MM.1S (cell line): ENCODE measurements at regions not wholly inside any gene's neighbourhood (a gene's known extent, or its start where the extent isn't known, plus 50 kb on each side); places are given as distances from the start of the nearest gene placed in this dataset.

Experiments
- DNase-seq: peaks from one replicate; pipeline ENCODE4 v3.0.0-alpha.2; 2015
- H2AFZ ChIP-seq: fragments of 300-600 bp; sonication (generic); 2 replicates; pipeline ENCODE4 v1.6.0; 2016; ENCODE audit warnings: antibody characterized with exemption, low read length
- H3F3A ChIP-seq: fragments of 300-600 bp; sonication (generic); 2 replicates; pipeline ENCODE4 v1.6.1; 2016; ENCODE audit warnings: mild to moderate bottlenecking, antibody characterized with exemption, low read length, moderate library complexity, mixed read lengths; ENCODE audit not compliant: insufficient read depth
- H3K27ac ChIP-seq: fragments of 300-600 bp; sonication (generic); 2 replicates; pipeline ENCODE4 v1.5.1; 2016; ENCODE audit warnings: mild to moderate bottlenecking, low read length
- H3K27me3 ChIP-seq: fragments of 300-600 bp; sonication (generic); replicated peaks from 2 replicates; pipeline ENCODE4 v1.6.0; 2016; ENCODE audit warnings: low read length; ENCODE audit not compliant: insufficient read depth
- H3K36me3 ChIP-seq: fragments of 300-600 bp; sonication (generic); replicated peaks from 2 replicates; pipeline ENCODE4 v1.6.1; 2016; ENCODE audit warnings: mild to moderate bottlenecking, low read length, mixed read lengths; ENCODE audit not compliant: insufficient read depth
- H3K4me1 ChIP-seq: fragments of 300-600 bp; sonication (generic); 2 replicates; pipeline ENCODE4 v1.6.1; 2016; ENCODE audit warnings: low read length, mixed read lengths
- H3K4me2 ChIP-seq: fragments of 300-600 bp; sonication (generic); 2 replicates; pipeline ENCODE4 v1.6.0; 2016; ENCODE audit warnings: low read depth, low read length
- H3K4me3 ChIP-seq: fragments of 300-600 bp; sonication (generic); 2 replicates; pipeline ENCODE4 v1.5.1; 2016; ENCODE audit warnings: low read length, mixed read lengths
- H3K79me2 ChIP-seq: fragments of 300-600 bp; sonication (generic); 2 replicates; pipeline ENCODE4 v1.6.1; 2016; ENCODE audit warnings: mixed run types, low read length, mixed read lengths
- H3K9ac ChIP-seq: fragments of 300-600 bp; sonication (generic); 2 replicates; pipeline ENCODE4 v1.6.1; 2016; ENCODE audit warnings: low read length, mixed read lengths
- H3K9me2 ChIP-seq: fragments of 300-600 bp; sonication (generic); replicated peaks from 2 replicates; pipeline ENCODE4 v1.6.1; 2016; ENCODE audit warnings: mild to moderate bottlenecking, low read length, mixed read lengths; ENCODE audit not compliant: insufficient read depth
- H3K9me3 ChIP-seq: fragments of 300-600 bp; sonication (generic); replicated peaks from 2 replicates; pipeline ENCODE4 v1.6.1; 2016; ENCODE audit warnings: mild to moderate bottlenecking, low read length, mixed read lengths; ENCODE audit not compliant: insufficient read depth
- H4K20me1 ChIP-seq: fragments of 300-600 bp; sonication (generic); 2 replicates; pipeline ENCODE4 v1.6.1; 2016; ENCODE audit warnings: mild to moderate bottlenecking, low read length, moderate library complexity, mixed read lengths; ENCODE audit not compliant: insufficient read depth
- CTCF ChIP-seq: fragments of 300-600 bp; sonication (generic); IDR thresholded peaks from 2 replicates; pipeline ENCODE4 v1.5.1; 2016; ENCODE audit warnings: antibody characterized with exemption, low read length, mixed read lengths
- EZH2 ChIP-seq: fragments of 300-600 bp; sonication (generic); optimal IDR thresholded peaks from 2 replicates; pipeline ENCODE3; 2017; ENCODE audit warnings: low read depth, mild to moderate bottlenecking, antibody characterized with exemption, low read length, mixed read lengths
- EZH2phosphoT487 ChIP-seq: fragments of 300-600 bp; sonication (generic); IDR thresholded peaks from 2 replicates; pipeline ENCODE4 v1.6.1; 2018; ENCODE audit warnings: antibody characterized with exemption, low read length

- Histone ChIP-seq H3K4me1 (no peaks in the 10 kb centered on the region), H3K4me2 (no peak overlapping the region), H3F3A (no peaks in the 10 kb centered on the region), H3K79me2 (no peaks in the 10 kb centered on the region), H3K36me3 (no peaks in the 10 kb centered on the region), H4K20me1 (no peaks in the 10 kb centered on the region), H3K27ac (no peak overlapping the region), H3K9me3 (no peaks in the 10 kb centered on the region), H3K9me2 (no peaks in the 10 kb centered on the region), H3K4me3 (no peak overlapping the region), H2AFZ (no peak overlapping the region), H3K27me3 (no peaks in the 10 kb centered on the region), H3K9ac (no peak overlapping the region)
- TF ChIP-seq CTCF (no peak), EZH2phosphoT487 (no peak), EZH2 (no peak)
- no peak for DNase-seq
These were observed 96.8 kb upstream of the ARL4C start for GRCh38 chr2:234593636-234594035.

DNA sequence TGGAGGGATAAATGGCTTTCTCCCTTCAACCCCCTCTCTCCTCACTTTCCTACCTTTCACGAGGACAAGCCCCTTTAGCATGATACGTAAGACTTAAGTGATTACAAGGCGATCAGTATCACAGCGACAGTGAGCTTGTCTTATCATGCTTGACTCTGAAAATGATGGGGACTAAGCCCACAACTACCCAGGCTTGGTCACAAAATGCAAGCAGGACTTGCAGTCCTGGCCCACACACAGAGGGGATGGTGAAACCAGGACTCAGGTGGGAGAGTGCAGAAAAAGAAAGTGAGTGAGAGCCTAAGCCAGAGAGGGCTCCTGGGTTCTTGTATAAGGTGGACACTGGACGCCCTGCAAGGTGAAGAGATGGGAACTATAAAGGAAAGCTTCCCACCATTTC, 95.7 kb upstream of the ARL4C start:
- Histone ChIP-seq H3K27me3 (no peaks in the 10 kb centered on the region), H3K4me2 (no peak overlapping the region), H2AFZ (no peak overlapping the region), H3K9me2 (no peaks in the 10 kb centered on the region), H4K20me1 (no peaks in the 10 kb centered on the region), H3K4me1 (no peaks in the 10 kb centered on the region), H3K9me3 (no peaks in the 10 kb centered on the region), H3K4me3 (no peak overlapping the region), H3K9ac (no peak overlapping the region), H3K36me3 (no peaks in the 10 kb centered on the region), H3F3A (no peaks in the 10 kb centered on the region), H3K27ac (no peak overlapping the region), H3K79me2 (no peaks in the 10 kb centered on the region)
- TF ChIP-seq CTCF (no peak), EZH2 (no peak), EZH2phosphoT487 (no peak)
- DNase-seq, result no peak

DNA sequence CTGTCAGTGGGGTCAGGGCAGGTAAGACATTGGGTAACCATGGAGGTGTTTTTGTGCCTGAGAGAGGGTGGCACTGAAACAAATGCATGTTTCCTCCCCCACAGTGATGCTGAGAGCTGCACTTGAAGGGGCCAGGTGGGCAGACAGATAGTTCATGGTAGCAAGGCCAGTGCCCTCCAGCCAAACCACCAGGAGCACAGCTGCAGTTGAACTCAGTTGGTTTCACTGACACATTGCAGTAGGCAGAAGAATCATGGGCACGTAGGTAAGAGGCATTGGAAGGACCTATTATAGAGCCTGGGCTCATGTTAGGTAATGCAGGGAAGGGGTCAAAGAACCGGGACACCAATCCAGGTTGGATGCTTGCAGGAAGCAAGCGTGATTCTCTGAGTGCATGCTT, 93.2 kb upstream of the ARL4C start:
- no peak overlapping the region for H2AFZ ChIP-seq
- DNase-seq, result no peak
- no peak for TF ChIP-seq EZH2phosphoT487
- TF ChIP-seq EZH2, result no peak
- no peak for TF ChIP-seq CTCF

More for the DNA sequence above, 93.2 kb upstream of the ARL4C start:
- Histone ChIP-seq H3K36me3 (no peaks in the 10 kb centered on the region), H3K27ac (no peak overlapping the region), H4K20me1 (no peaks in the 10 kb centered on the region), H3K9ac (no peak overlapping the region), H3K79me2 (no peaks in the 10 kb centered on the region), H3K4me3 (no peak overlapping the region), H3K27me3 (no peaks in the 10 kb centered on the region), H3K4me2 (no peak overlapping the region), H3K9me3 (no peaks in the 10 kb centered on the region), H3K9me2 (no peaks in the 10 kb centered on the region), H3F3A (no peaks in the 10 kb centered on the region), H3K4me1 (no peaks in the 10 kb centered on the region)
